CD4-positive, alpha-beta T cell (primary cell): ENCODE measurements at regions not wholly inside any gene's neighbourhood (a gene's known extent, or its start where the extent isn't known, plus 50 kb on each side); places are given as distances from the start of the nearest gene placed in this dataset.

Source experiments
- ATAC-seq: fragments of 200-7000 bp; cut with Tn5 transposase; one replicate; pipeline ENCODE4 v1.10.0; 2022; ENCODE audit warnings: mild to moderate bottlenecking; ENCODE audit not compliant: poor library complexity
- CTCF ChIA-PET: fragments of 350-600 bp; sonication (Branson Sonifier 250); formaldehyde crosslinking; loops from one replicate; lab custom pipeline; 2021; ENCODE audit warnings: antibody characterized with exemption, inconsistent platforms; lab: Charles Lee
- POLR2A ChIA-PET: fragments of 350-600 bp; sonication (Branson Sonifier 250); formaldehyde crosslinking; loops from one replicate; lab custom pipeline; 2021; ENCODE audit warnings: antibody characterized with exemption, inconsistent platforms; lab: Charles Lee
- DNase-seq, 14 experiments: peaks; one replicate each; pipeline ENCODE4 v3.0.0-alpha.2; 2013 to 2020; ENCODE audit warnings: mixed read lengths in 2 of 14
- H3K27ac ChIP-seq, 2 donors: one replicate each; pipeline versions ENCODE4 v1.5.1 to v1.7.0; 2013; ENCODE audit warnings: low read length in 2 of 2, low read depth in 1 of 2, mild to moderate bottlenecking in 1 of 2
- H3K27me3 ChIP-seq, 2 experiments: 1 replicate in 1 of 2; 2 replicates in 1 of 2; pipeline versions ENCODE4 v1.6.1 to v1.7.0; 2013; ENCODE audit warnings: low read length in 2 of 2, control low read depth in 1 of 2, mild to moderate bottlenecking in 1 of 2, moderate library complexity in 1 of 2; ENCODE audit not compliant: insufficient read depth in 2 of 2, control insufficient read depth in 1 of 2
- H3K36me3 ChIP-seq: one replicate; pipeline ENCODE4 v1.6.1; 2013; ENCODE audit warnings: low read length, control low read depth; ENCODE audit not compliant: insufficient read depth
- H3K4me1 ChIP-seq: one replicate; pipeline ENCODE4 v1.6.1; 2013; ENCODE audit warnings: low read length, control low read depth; ENCODE audit not compliant: insufficient read depth
- H3K4me3 ChIP-seq: one replicate; pipeline ENCODE4 v1.5.1; 2013; ENCODE audit warnings: mild to moderate bottlenecking, low read length, moderate library complexity
- H3K9me3 ChIP-seq, 2 experiments: 1 replicate in 1 of 2; 2 replicates in 1 of 2; pipeline versions ENCODE4 v1.6.1 to v1.7.0; 2013; ENCODE audit warnings: low read length in 2 of 2, mild to moderate bottlenecking in 2 of 2, control low read depth in 1 of 2, moderate library complexity in 1 of 2; ENCODE audit not compliant: control insufficient read depth in 1 of 2, insufficient read depth in 1 of 2
- H3K27ac Mint-ChIP-seq: one replicate; pipeline ENCODE4 v1.8.0; 2020; ENCODE audit warnings: mixed read lengths
- H3K27me3 Mint-ChIP-seq: one replicate; pipeline ENCODE4 v1.8.0; 2021; ENCODE audit warnings: mixed read lengths
- H3K36me3 Mint-ChIP-seq: one replicate; pipeline ENCODE4 v1.8.0; 2021; ENCODE audit warnings: low read depth, mixed read lengths
- H3K4me1 Mint-ChIP-seq: one replicate; pipeline ENCODE4 v1.8.0; 2021; ENCODE audit warnings: low read depth, mixed read lengths
- H3K4me3 Mint-ChIP-seq: one replicate; pipeline ENCODE4 v1.8.0; 2020; ENCODE audit warnings: mild to moderate bottlenecking, mixed read lengths
- H3K9me3 Mint-ChIP-seq: one replicate; pipeline ENCODE4 v1.8.0; 2020; ENCODE audit warnings: mixed read lengths
- CTCF ChIP-seq: fragments of 200-600 bp; IDR thresholded peaks from one replicate; pipeline ENCODE4 v1.8.0; 2022; ENCODE audit warnings: antibody characterized with exemption, mild to moderate bottlenecking
- intact Hi-C, 2 experiments: fragments of 100-400 bp; cut with DNase I in 1 of 2; cut with micrococcal nuclease in 1 of 2; formaldehyde crosslinking; loops; one replicate each; pipeline versions ENCODE4 v1.15.1 to v1.9.0; 2023 to 2025; cut with DNase I, micrococcal nuclease

GRCh38 chr2:117190856-117191559, 623.5 kb upstream of the DDX18 start:
- Mint-ChIP-seq H3K9me3 (peaks cover 21% of the 10 kb centered on the region), H3K27me3 (no peaks in the 10 kb centered on the region), H3K4me1 (no peaks in the 10 kb centered on the region), H3K4me3 (no peak overlapping the region), H3K36me3 (no peaks in the 10 kb centered on the region), H3K27ac (no peak overlapping the region)
- Histone ChIP-seq H3K36me3 (no peaks in the 10 kb centered on the region), H3K9me3 (no peaks in the 10 kb centered on the region), H3K27ac (no peak overlapping the region), H3K4me3 (no peak overlapping the region), H3K4me1 (no peaks in the 10 kb centered on the region), H3K27me3 (no peaks in the 10 kb centered on the region)
- intact Hi-C loops = no loop called here
- CTCF ChIA-PET = no interaction called here
- POLR2A ChIA-PET = no interaction called here
- ATAC-seq (no peak), DNase-seq (no peak)
- TF ChIP-seq CTCF = no peak

- Mint-ChIP-seq H3K9me3 (peaks cover 16% of the 10 kb centered on the region), H3K4me1 (no peaks in the 10 kb centered on the region), H3K27me3 (no peaks in the 10 kb centered on the region), H3K36me3 (no peaks in the 10 kb centered on the region), H3K27ac (no peak overlapping the region), H3K4me3 (no peak overlapping the region)
- no peak for DNase-seq
- Histone ChIP-seq H3K4me3 (no peak overlapping the region), H3K9me3 (peaks cover 0 to 5% of the 10 kb centered on the region in 2 experiments), H3K27me3 (no peaks in the 10 kb centered on the region), H3K27ac (no peak overlapping the region), H3K4me1 (no peaks in the 10 kb centered on the region), H3K36me3 (no peaks in the 10 kb centered on the region)
- ChIA-PET CTCF (no interaction called here), POLR2A (no interaction called here)
- no peak for TF ChIP-seq CTCF
- intact Hi-C loops = no loop called here
- no peak for ATAC-seq
These were observed 619.1 kb upstream of the DDX18 start for GRCh38 chr2:117195381-117195780.

- Mint-ChIP-seq H3K27me3 (no peaks in the 10 kb centered on the region), H3K27ac (no peak overlapping the region), H3K9me3 (peaks cover 12% of the 10 kb centered on the region), H3K36me3 (no peaks in the 10 kb centered on the region), H3K4me3 (no peak overlapping the region), H3K4me1 (no peaks in the 10 kb centered on the region)
- peaks cover 0 to 5% of the 10 kb centered on the region in 2 experiments for H3K9me3 ChIP-seq
- ChIA-PET POLR2A (no interaction called here), CTCF (no interaction called here)
- DNase-seq (no peak), ATAC-seq (no peak)
- H3K27me3 ChIP-seq = no peaks in the 10 kb centered on the region
- H3K4me1 ChIP-seq = no peaks in the 10 kb centered on the region
- H3K36me3 ChIP-seq = no peaks in the 10 kb centered on the region
- intact Hi-C loops = no loop called here
- H3K27ac ChIP-seq = no peak overlapping the region
- no peak for TF ChIP-seq CTCF
- H3K4me3 ChIP-seq = no peak overlapping the region
These were observed 615.0 kb upstream of the DDX18 start for GRCh38 chr2:117199511-117199910.
